Endothelial cell of umbilical vein (primary cell): ENCODE measurements at regions not wholly inside any gene's neighbourhood (a gene's known extent, or its start where the extent isn't known, plus 50 kb on each side); places are given as distances from the start of the nearest gene placed in this dataset.

ENCODE experiments used
- BruUV-seq: library from RNA; stranded (reverse); fragments of 400-500 nt; replicated peaks from 2 replicates; lab custom pipeline; 2021; lab: Mats Ljungman, UMichigan
- CTCF ChIA-PET: fragments of 300-600, 350-600 bp; sonication (Branson Sonifier 250); formaldehyde crosslinking; loops from one replicate; lab custom pipeline; 2021; ENCODE audit warnings: antibody characterized with exemption, inconsistent platforms; lab: Charles Lee
- POLR2A ChIA-PET: fragments of 300-600, 350-600 bp; sonication (Branson Sonifier 250); formaldehyde crosslinking; loops from one replicate; lab custom pipeline; 2021; ENCODE audit warnings: antibody characterized with exemption, inconsistent platforms; lab: Charles Lee
- DNase-seq: peaks from one replicate; pipeline ENCODE4 v3.0.0-alpha.2; 2011; ENCODE audit warnings: low read depth, low spot score
- FAIRE-seq: peaks from 2 replicates; lab custom pipeline; 2011; peaks lifted over from hg19 to GRCh38; lab: Jason Lieb, UNC
- H2AFZ ChIP-seq: 2 replicates; pipeline ENCODE4 v1.6.0; 2012; ENCODE audit warnings: low read depth, low read length, control low read depth, inconsistent platforms
- H3K27ac ChIP-seq: 2 replicates; pipeline ENCODE4 v1.5.1; 2011; ENCODE audit warnings: low read depth, mild to moderate bottlenecking, control low read depth, low read length, moderate library complexity; ENCODE audit not compliant: insufficient read depth
- H3K27me3 ChIP-seq, 2 experiments: 2 replicates each; pipeline versions ENCODE4 v1.6.0 to v1.6.1; 2011; ENCODE audit warnings: low read length in 2 of 2, mixed read lengths in 1 of 2; ENCODE audit not compliant: control insufficient read depth in 2 of 2, insufficient read depth in 2 of 2
- H3K36me3 ChIP-seq, 2 experiments: 2 replicates in 1 of 2; 3 replicates in 1 of 2; pipeline ENCODE4 v1.5.1; 2011; ENCODE audit warnings: low read length in 2 of 2, mild to moderate bottlenecking in 1 of 2, moderate library complexity in 1 of 2; ENCODE audit not compliant: control insufficient read depth in 2 of 2, insufficient read depth in 2 of 2; ENCODE audit errors: extremely low read depth in 1 of 2
- H3K4me1 ChIP-seq: 3 replicates; pipeline ENCODE4 v1.5.1; 2011; ENCODE audit warnings: mild to moderate bottlenecking, low read length; ENCODE audit not compliant: control insufficient read depth, insufficient read depth; ENCODE audit errors: extremely low read depth
- H3K4me2 ChIP-seq: 2 replicates; pipeline ENCODE4 v1.6.1; 2011; ENCODE audit warnings: low read length, control low read depth, mixed read lengths; ENCODE audit not compliant: insufficient read depth
- H3K4me3 ChIP-seq, 3 experiments: fragments of 200-600 bp in 1 of 3; sonication (generic), shearing (Covaris generic) in 1 of 3; replicated peaks in 1 of 3; 2 replicates each; pipeline ENCODE4 v1.5.1; 2011 to 2016; ENCODE audit warnings: control low read depth in 3 of 3, low read length in 3 of 3, mild to moderate bottlenecking in 2 of 3, inconsistent platforms in 1 of 3, low read depth in 1 of 3, moderate library complexity in 1 of 3; ENCODE audit not compliant: insufficient read depth in 1 of 3
- H3K79me2 ChIP-seq: 2 replicates; pipeline ENCODE4 v1.6.0; 2012; ENCODE audit warnings: low read length, inconsistent platforms; ENCODE audit not compliant: control insufficient read depth, insufficient read depth
- H3K9ac ChIP-seq: replicated peaks from 2 replicates; pipeline ENCODE3; 2011; ENCODE audit warnings: low read length, control low read depth; ENCODE audit not compliant: insufficient read depth; ENCODE audit errors: extremely low read depth
- H3K9me1 ChIP-seq: replicated peaks from 3 replicates; pipeline ENCODE4 v1.6.0; 2011; ENCODE audit warnings: mild to moderate bottlenecking, low read length; ENCODE audit not compliant: control insufficient read depth, insufficient read depth; ENCODE audit errors: extremely low read depth
- H3K9me3 ChIP-seq: replicated peaks from 2 replicates; pipeline ENCODE4 v1.5.1; 2012; ENCODE audit warnings: low read length, inconsistent platforms; ENCODE audit not compliant: control insufficient read depth, insufficient read depth
- H4K20me1 ChIP-seq: replicated peaks from 2 replicates; pipeline ENCODE3; 2011; ENCODE audit warnings: mild to moderate bottlenecking, low read length; ENCODE audit not compliant: control insufficient read depth, insufficient read depth; ENCODE audit errors: extremely low read depth
- CTCF ChIP-seq, 2 donors: IDR thresholded peaks; 1 replicate in 1 of 2; 2 replicates in 1 of 2; pipeline ENCODE4 v1.5.1; 2011; ENCODE audit warnings: low read length in 2 of 2, mild to moderate bottlenecking in 2 of 2, moderate library complexity in 2 of 2, control low read depth in 1 of 2, inconsistent platforms in 1 of 2, low read depth in 1 of 2; ENCODE audit not compliant: insufficient read depth in 1 of 2; ENCODE audit errors: extremely low read depth in 1 of 2
- EZH2 ChIP-seq: IDR thresholded peaks from 2 replicates; pipeline ENCODE4 v1.6.1; 2012; ENCODE audit warnings: borderline replicate concordance, low read depth, mild to moderate bottlenecking, moderate library complexity, low read length, inconsistent platforms; ENCODE audit not compliant: severe bottlenecking
- GATA2 ChIP-seq: IDR thresholded peaks from 2 replicates; pipeline ENCODE4 v1.7.0; 2011; ENCODE audit warnings: low read depth, mild to moderate bottlenecking, moderate library complexity, mixed read lengths, low read length; ENCODE audit not compliant: insufficient read length, insufficient read depth
- JUN ChIP-seq: IDR thresholded peaks from 2 replicates; pipeline ENCODE4 v1.6.1; 2011; ENCODE audit warnings: borderline replicate concordance, low read depth; ENCODE audit not compliant: insufficient read length, insufficient read depth
- MYC ChIP-seq: IDR thresholded peaks from one replicate; pipeline ENCODE4 v1.6.1; 2011; ENCODE audit warnings: mild to moderate bottlenecking, low read depth, low read length
- POLR2A ChIP-seq: IDR thresholded peaks from 2 replicates; pipeline ENCODE4 v1.6.1; 2012; ENCODE audit warnings: low read depth, mild to moderate bottlenecking, control low read depth, low read length
- dilution Hi-C: fragments of 300-500 bp; cut with MboI; formaldehyde crosslinking; loops from one replicate; pipeline ENCODE4 v1.15.0; 2019; ENCODE audit warnings: low sequenced_read_pairs; ENCODE audit not compliant: extremely low pct_ligation_motif_present
- intact Hi-C: fragments of 100-400 bp; cut with micrococcal nuclease; formaldehyde crosslinking; loops from one replicate; pipeline ENCODE4 v1.10.0; 2022

- BruUV-seq, result no TSS peak
- Histone ChIP-seq H3K9me3 (peaks cover 10% of the 10 kb centered on the region), H3K27me3 (no peaks in the 10 kb centered on the region), H3K27ac (no peak overlapping the region), H3K9ac (no peak overlapping the region), H3K36me3 (no peaks in the 10 kb centered on the region), H3K4me2 (no peak overlapping the region), H3K79me2 (no peaks in the 10 kb centered on the region), H2AFZ (no peak overlapping the region), H3K4me1 (no peaks in the 10 kb centered on the region), H4K20me1 (no peaks in the 10 kb centered on the region), H3K4me3 (no peak overlapping the region), H3K9me1 (no peaks in the 10 kb centered on the region)
- TF ChIP-seq CTCF (IDR thresholded peaks at IDR 0.05; ENCODE audit: extremely low read depth in 1 of 2, insufficient read depth in 1 of 2, low read depth in 1 of 2, low read length in 2 of 2) (no peak), GATA2 (no peak), MYC (no peak), EZH2 (no peak), POLR2A (no peak)
- POLR2A ChIA-PET, result no interaction called here
- dilution Hi-C loops, result no loop called here
- no peak for DNase-seq
- intact Hi-C loops, result no loop called here
- CTCF ChIA-PET, result no interaction called here
- FAIRE-seq, result no peak
Measured at GRCh38 chr18:75868031-75868430, 440.5 kb upstream of the SMIM21 start.

GRCh38 chr18:75865639-75866038 lies 438.1 kb upstream of the SMIM21 start:
- Histone ChIP-seq H3K36me3 (no peaks in the 10 kb centered on the region), H2AFZ (no peak overlapping the region), H3K4me1 (no peaks in the 10 kb centered on the region), H3K4me2 (no peak overlapping the region), H3K27ac (no peak overlapping the region), H3K79me2 (no peaks in the 10 kb centered on the region), H3K9ac (no peak overlapping the region), H3K9me3 (peaks cover 10% of the 10 kb centered on the region), H3K9me1 (no peaks in the 10 kb centered on the region), H3K4me3 (no peak overlapping the region), H3K27me3 (no peaks in the 10 kb centered on the region), H4K20me1 (no peaks in the 10 kb centered on the region)
- no TSS peak for BruUV-seq
- dilution Hi-C loops, result no loop called here
- intact Hi-C loops, result no loop called here
- FAIRE-seq, result no peak
- ChIA-PET CTCF (no interaction called here), POLR2A (no interaction called here)
- TF ChIP-seq CTCF (IDR thresholded peaks at IDR 0.05; ENCODE audit: extremely low read depth in 1 of 2, insufficient read depth in 1 of 2, low read depth in 1 of 2, low read length in 2 of 2), result no peak
- TF ChIP-seq JUN, result no peak
- TF ChIP-seq POLR2A, result no peak
- no peak for DNase-seq
